Endothelial cell of umbilical vein (primary cell): ENCODE measurements at regions not wholly inside any gene's neighbourhood (a gene's known extent, or its start where the extent isn't known, plus 50 kb on each side); places are given as distances from the start of the nearest gene placed in this dataset.

ENCODE experiments used
- BruUV-seq: library from RNA; stranded (reverse); fragments of 400-500 nt; replicated peaks from 2 replicates; lab custom pipeline; 2021; lab: Mats Ljungman, UMichigan
- CTCF ChIA-PET: fragments of 300-600, 350-600 bp; sonication (Branson Sonifier 250); formaldehyde crosslinking; loops from one replicate; lab custom pipeline; 2021; ENCODE audit warnings: antibody characterized with exemption, inconsistent platforms; lab: Charles Lee
- POLR2A ChIA-PET: fragments of 300-600, 350-600 bp; sonication (Branson Sonifier 250); formaldehyde crosslinking; loops from one replicate; lab custom pipeline; 2021; ENCODE audit warnings: antibody characterized with exemption, inconsistent platforms; lab: Charles Lee
- DNase-seq: peaks from one replicate; pipeline ENCODE4 v3.0.0-alpha.2; 2011; ENCODE audit warnings: low read depth, low spot score
- FAIRE-seq: peaks from 2 replicates; lab custom pipeline; 2011; peaks lifted over from hg19 to GRCh38; lab: Jason Lieb, UNC
- H2AFZ ChIP-seq: 2 replicates; pipeline ENCODE4 v1.6.0; 2012; ENCODE audit warnings: low read depth, low read length, control low read depth, inconsistent platforms
- H3K27ac ChIP-seq: 2 replicates; pipeline ENCODE4 v1.5.1; 2011; ENCODE audit warnings: low read depth, mild to moderate bottlenecking, control low read depth, low read length, moderate library complexity; ENCODE audit not compliant: insufficient read depth
- H3K27me3 ChIP-seq, 2 experiments: 2 replicates each; pipeline versions ENCODE4 v1.6.0 to v1.6.1; 2011; ENCODE audit warnings: low read length in 2 of 2, mixed read lengths in 1 of 2; ENCODE audit not compliant: control insufficient read depth in 2 of 2, insufficient read depth in 2 of 2
- H3K36me3 ChIP-seq, 2 experiments: 2 replicates in 1 of 2; 3 replicates in 1 of 2; pipeline ENCODE4 v1.5.1; 2011; ENCODE audit warnings: low read length in 2 of 2, mild to moderate bottlenecking in 1 of 2, moderate library complexity in 1 of 2; ENCODE audit not compliant: control insufficient read depth in 2 of 2, insufficient read depth in 2 of 2; ENCODE audit errors: extremely low read depth in 1 of 2
- H3K4me1 ChIP-seq: 3 replicates; pipeline ENCODE4 v1.5.1; 2011; ENCODE audit warnings: mild to moderate bottlenecking, low read length; ENCODE audit not compliant: control insufficient read depth, insufficient read depth; ENCODE audit errors: extremely low read depth
- H3K4me2 ChIP-seq: 2 replicates; pipeline ENCODE4 v1.6.1; 2011; ENCODE audit warnings: low read length, control low read depth, mixed read lengths; ENCODE audit not compliant: insufficient read depth
- H3K4me3 ChIP-seq, 3 experiments: fragments of 200-600 bp in 1 of 3; sonication (generic), shearing (Covaris generic) in 1 of 3; replicated peaks in 1 of 3; 2 replicates each; pipeline ENCODE4 v1.5.1; 2011 to 2016; ENCODE audit warnings: control low read depth in 3 of 3, low read length in 3 of 3, mild to moderate bottlenecking in 2 of 3, inconsistent platforms in 1 of 3, low read depth in 1 of 3, moderate library complexity in 1 of 3; ENCODE audit not compliant: insufficient read depth in 1 of 3
- H3K79me2 ChIP-seq: 2 replicates; pipeline ENCODE4 v1.6.0; 2012; ENCODE audit warnings: low read length, inconsistent platforms; ENCODE audit not compliant: control insufficient read depth, insufficient read depth
- H3K9ac ChIP-seq: replicated peaks from 2 replicates; pipeline ENCODE3; 2011; ENCODE audit warnings: low read length, control low read depth; ENCODE audit not compliant: insufficient read depth; ENCODE audit errors: extremely low read depth
- H3K9me1 ChIP-seq: replicated peaks from 3 replicates; pipeline ENCODE4 v1.6.0; 2011; ENCODE audit warnings: mild to moderate bottlenecking, low read length; ENCODE audit not compliant: control insufficient read depth, insufficient read depth; ENCODE audit errors: extremely low read depth
- H3K9me3 ChIP-seq: replicated peaks from 2 replicates; pipeline ENCODE4 v1.5.1; 2012; ENCODE audit warnings: low read length, inconsistent platforms; ENCODE audit not compliant: control insufficient read depth, insufficient read depth
- H4K20me1 ChIP-seq: replicated peaks from 2 replicates; pipeline ENCODE3; 2011; ENCODE audit warnings: mild to moderate bottlenecking, low read length; ENCODE audit not compliant: control insufficient read depth, insufficient read depth; ENCODE audit errors: extremely low read depth
- CTCF ChIP-seq, 2 donors: IDR thresholded peaks; 1 replicate in 1 of 2; 2 replicates in 1 of 2; pipeline ENCODE4 v1.5.1; 2011; ENCODE audit warnings: low read length in 2 of 2, mild to moderate bottlenecking in 2 of 2, moderate library complexity in 2 of 2, control low read depth in 1 of 2, inconsistent platforms in 1 of 2, low read depth in 1 of 2; ENCODE audit not compliant: insufficient read depth in 1 of 2; ENCODE audit errors: extremely low read depth in 1 of 2
- EZH2 ChIP-seq: IDR thresholded peaks from 2 replicates; pipeline ENCODE4 v1.6.1; 2012; ENCODE audit warnings: borderline replicate concordance, low read depth, mild to moderate bottlenecking, moderate library complexity, low read length, inconsistent platforms; ENCODE audit not compliant: severe bottlenecking
- FOS ChIP-seq: IDR thresholded peaks from 2 replicates; pipeline ENCODE4 v1.6.1; 2011; ENCODE audit warnings: mild to moderate bottlenecking, low read length, moderate library complexity, borderline replicate concordance; ENCODE audit not compliant: insufficient read depth
- GATA2 ChIP-seq: IDR thresholded peaks from 2 replicates; pipeline ENCODE4 v1.7.0; 2011; ENCODE audit warnings: low read depth, mild to moderate bottlenecking, moderate library complexity, mixed read lengths, low read length; ENCODE audit not compliant: insufficient read length, insufficient read depth
- JUN ChIP-seq: IDR thresholded peaks from 2 replicates; pipeline ENCODE4 v1.6.1; 2011; ENCODE audit warnings: borderline replicate concordance, low read depth; ENCODE audit not compliant: insufficient read length, insufficient read depth
- MAX ChIP-seq: IDR thresholded peaks from 2 replicates; pipeline ENCODE4 v1.6.1; 2011; ENCODE audit not compliant: insufficient read depth, insufficient read length
- MYC ChIP-seq: IDR thresholded peaks from one replicate; pipeline ENCODE4 v1.6.1; 2011; ENCODE audit warnings: mild to moderate bottlenecking, low read depth, low read length
- POLR2A ChIP-seq: IDR thresholded peaks from 2 replicates; pipeline ENCODE4 v1.6.1; 2012; ENCODE audit warnings: low read depth, mild to moderate bottlenecking, control low read depth, low read length
- POLR2AphosphoS5 ChIP-seq: IDR thresholded peaks from 2 replicates; pipeline ENCODE4 v1.6.1; 2012; ENCODE audit warnings: low read depth, mild to moderate bottlenecking, control low read depth, low read length, moderate library complexity; ENCODE audit not compliant: insufficient read depth
- dilution Hi-C: fragments of 300-500 bp; cut with MboI; formaldehyde crosslinking; loops from one replicate; pipeline ENCODE4 v1.15.0; 2019; ENCODE audit warnings: low sequenced_read_pairs; ENCODE audit not compliant: extremely low pct_ligation_motif_present
- intact Hi-C: fragments of 100-400 bp; cut with micrococcal nuclease; formaldehyde crosslinking; loops from one replicate; pipeline ENCODE4 v1.10.0; 2022

DNA sequence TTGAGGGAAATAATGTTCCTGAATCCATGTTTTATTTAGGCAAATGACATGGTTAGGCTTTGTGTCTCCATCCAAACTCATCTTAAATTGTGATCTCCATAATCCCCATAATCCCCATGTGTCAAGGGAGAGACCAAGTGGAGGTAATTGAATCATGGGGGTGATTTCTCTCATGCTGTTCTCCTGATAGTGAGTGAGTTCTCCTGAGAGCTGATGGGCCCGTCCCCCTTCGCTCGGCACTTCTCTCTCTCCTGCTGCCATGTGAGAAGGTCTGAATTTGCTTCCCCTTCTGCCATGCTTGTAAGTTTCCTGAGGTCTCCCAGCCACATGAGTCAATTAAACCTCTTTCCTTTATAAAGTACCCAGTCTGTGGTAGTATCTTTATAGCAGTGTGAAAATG lies 563.0 kb upstream of the NR3C2 start:
- Histone ChIP-seq H3K4me3 (no peak overlapping the region), H3K4me2 (no peak overlapping the region), H2AFZ (no peak overlapping the region), H3K9me3 (no peaks in the 10 kb centered on the region), H3K36me3 (no peaks in the 10 kb centered on the region), H4K20me1 (no peaks in the 10 kb centered on the region), H3K9me1 (no peaks in the 10 kb centered on the region), H3K27ac (no peak overlapping the region), H3K4me1 (no peaks in the 10 kb centered on the region), H3K27me3 (peaks cover 0 to 2% of the 10 kb centered on the region in 2 experiments), H3K9ac (no peak overlapping the region), H3K79me2 (no peaks in the 10 kb centered on the region)
- intact Hi-C loops, result loop anchor here (10.0 kb wide), 1 partner anchor 260 kb away; no protein-coding TSS in a partner anchor
- BruUV-seq, result no TSS peak
- dilution Hi-C loops, result no loop called here
- ChIA-PET CTCF (no interaction called here), POLR2A (no interaction called here)
- FAIRE-seq (no peak), DNase-seq (no peak)
- TF ChIP-seq MYC (no peak), GATA2 (no peak), JUN (no peak), MAX (no peak), EZH2 (no peak), CTCF (IDR thresholded peaks at IDR 0.05; ENCODE audit: extremely low read depth in 1 of 2, insufficient read depth in 1 of 2, low read depth in 1 of 2, low read length in 2 of 2) (no peak), POLR2A (no peak)

DNA sequence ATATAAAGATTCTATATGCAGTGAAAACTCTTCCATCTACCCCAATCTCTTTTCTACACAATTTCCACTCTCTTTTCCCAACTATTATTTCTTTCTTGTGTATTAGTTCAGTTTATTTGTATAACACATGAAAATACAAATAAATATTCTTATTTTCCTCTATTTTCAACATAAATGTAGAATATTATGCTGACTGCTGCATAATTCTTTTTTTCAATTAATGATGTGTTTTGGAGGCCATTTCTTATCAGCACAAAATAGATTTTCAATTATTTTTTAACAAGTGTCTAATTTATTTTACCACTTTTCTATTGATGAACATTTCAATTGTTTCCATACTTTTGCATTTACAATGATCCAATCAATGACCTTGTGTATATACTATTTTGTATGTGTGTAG lies 557.7 kb upstream of the NR3C2 start:
- Histone ChIP-seq H3K27me3 (no peaks in the 10 kb centered on the region), H2AFZ (no peak overlapping the region), H3K36me3 (no peaks in the 10 kb centered on the region), H3K4me1 (no peaks in the 10 kb centered on the region), H3K9me1 (no peaks in the 10 kb centered on the region), H3K9me3 (no peaks in the 10 kb centered on the region), H3K79me2 (no peaks in the 10 kb centered on the region), H3K9ac (no peak overlapping the region), H3K27ac (no peak overlapping the region), H4K20me1 (no peaks in the 10 kb centered on the region), H3K4me3 (no peak overlapping the region), H3K4me2 (no peak overlapping the region)
- ChIA-PET POLR2A (no interaction called here), CTCF (no interaction called here)
- dilution Hi-C loops (no loop called here), intact Hi-C loops (loop anchor here (10.0 kb wide), 1 partner anchor 265 kb away; no protein-coding TSS in a partner anchor)
- DNase-seq, result no peak
- no peak for FAIRE-seq
- no TSS peak for BruUV-seq
- TF ChIP-seq JUN (no peak), EZH2 (no peak), CTCF (IDR thresholded peaks at IDR 0.05; ENCODE audit: extremely low read depth in 1 of 2, insufficient read depth in 1 of 2, low read depth in 1 of 2, low read length in 2 of 2) (no peak), POLR2AphosphoS5 (no peak), FOS (no peak), MYC (no peak), GATA2 (no peak), POLR2A (no peak), MAX (no peak)
